ENCODE measurements at regions not wholly inside any gene's neighbourhood (a gene's known extent, or its start where the extent isn't known, plus 50 kb on each side); places are given as distances from the start of the nearest gene placed in this dataset.

- no peak for DNase-seq (ENCODE audit: low spot score)
- TF ChIP-seq CTCF (IDR thresholded peaks at IDR 0.05; ENCODE audit: extremely low read depth, missing control alignments) = no peak
Measured at GRCh38 chr1:55990007-55990406, 589.4 kb downstream of the PLPP3 start.

- no peak for DNase-seq (ENCODE audit: low spot score)
Measured at GRCh38 chr1:55988963-55989452, 590.4 kb downstream of the PLPP3 start.

GRCh38 chr1:55987491-55988249 lies 591.7 kb downstream of the PLPP3 start:
- DNase-seq (ENCODE audit: low spot score) = no peak
- no peak for TF ChIP-seq CTCF (IDR thresholded peaks at IDR 0.05; ENCODE audit: extremely low read depth, missing control alignments)

More at GRCh38 chr1:55988963-55989452, 590.4 kb downstream of the PLPP3 start:
- TF ChIP-seq CTCF (IDR thresholded peaks at IDR 0.05; ENCODE audit: extremely low read depth, missing control alignments) = no peak

- DNase-seq (ENCODE audit: low spot score) = no peak
- TF ChIP-seq CTCF (IDR thresholded peaks at IDR 0.05; ENCODE audit: extremely low read depth, missing control alignments) = no peak
Measured at GRCh38 chr1:55986003-55986402, 593.4 kb downstream of the PLPP3 start.

GRCh38 chr1:55981010-55981650 lies 598.2 kb downstream of the PLPP3 start:
- TF ChIP-seq CTCF (IDR thresholded peaks at IDR 0.05; ENCODE audit: extremely low read depth, missing control alignments) = no peak
- no peak for DNase-seq (ENCODE audit: low spot score)

GRCh38 chr1:55980582-55980981 lies 598.8 kb downstream of the PLPP3 start:
- no peak for TF ChIP-seq CTCF (IDR thresholded peaks at IDR 0.05; ENCODE audit: extremely low read depth, missing control alignments)
- DNase-seq (ENCODE audit: low spot score) = no peak

- no peak for TF ChIP-seq CTCF (IDR thresholded peaks at IDR 0.05; ENCODE audit: extremely low read depth, missing control alignments)
- no peak for DNase-seq (ENCODE audit: low spot score)
Measured at GRCh38 chr1:55974714-55975441, 604.5 kb downstream of the PLPP3 start.

All from GM20000 (cell line).